Caki2 (cell line): ENCODE measurements at regions not wholly inside any gene's neighbourhood (a gene's known extent, or its start where the extent isn't known, plus 50 kb on each side); places are given as distances from the start of the nearest gene placed in this dataset.

ENCODE experiments used
- DNase-seq: peaks from one replicate; pipeline ENCODE4 v3.0.0-alpha.2; 2015; ENCODE audit warnings: low read depth
- in situ Hi-C: cut with HindIII; loops from 2 replicates; pipeline ENCODE4 v1.10.0; 2016; ENCODE audit warnings: low sequenced_read_pairs, low pct_unique_long_range_greater_than_20kb, mixed read lengths

DNA sequence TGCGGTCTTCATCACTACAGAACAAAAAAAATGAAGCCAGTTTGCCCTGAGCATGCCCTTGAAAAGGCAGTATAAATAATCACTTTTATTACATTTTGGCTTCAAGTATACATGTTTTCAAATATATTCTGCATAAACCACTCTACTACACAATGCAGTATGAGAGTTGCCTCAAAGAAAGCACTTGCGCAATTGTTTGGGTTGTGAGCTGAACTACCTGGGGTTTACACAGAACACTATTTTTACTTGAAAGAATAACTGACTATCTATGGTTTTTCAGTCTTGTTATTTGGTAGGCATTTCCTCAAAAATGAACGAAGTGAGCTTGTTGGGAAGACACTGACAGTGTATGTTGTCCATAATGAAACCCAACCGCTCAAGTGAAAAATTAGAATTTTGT, 264.4 kb upstream of the KLF12 start:
- in situ Hi-C loops, result no loop called here

DNA sequence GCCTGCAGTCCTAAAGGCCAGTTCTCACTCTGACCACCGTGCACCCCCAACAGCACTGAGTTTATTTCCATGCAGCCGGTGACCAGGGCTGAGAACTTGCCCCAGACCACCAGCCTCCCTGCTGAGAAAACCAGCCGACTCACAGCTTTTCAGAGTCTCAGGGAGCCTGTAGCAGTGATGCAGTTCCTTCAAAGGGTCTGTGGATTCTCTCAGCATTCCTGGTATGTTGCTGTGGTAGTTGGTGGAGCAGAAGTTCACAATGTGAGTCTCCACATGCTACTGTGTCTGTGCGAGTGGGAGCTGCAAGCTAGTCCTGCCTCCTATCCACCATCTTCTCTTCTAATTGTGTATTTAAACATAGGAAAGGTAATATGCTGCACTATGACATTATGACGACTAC, 254.9 kb upstream of the KLF12 start:
- no peak for DNase-seq
- in situ Hi-C loops, result no loop called here

More for the DNA sequence above, 264.4 kb upstream of the KLF12 start:
- DNase-seq, result no peak

GRCh38 chr13:74388626-74389025, 254.4 kb upstream of the KLF12 start:
- DNase-seq, result no peak
- in situ Hi-C loops, result no loop called here

DNA sequence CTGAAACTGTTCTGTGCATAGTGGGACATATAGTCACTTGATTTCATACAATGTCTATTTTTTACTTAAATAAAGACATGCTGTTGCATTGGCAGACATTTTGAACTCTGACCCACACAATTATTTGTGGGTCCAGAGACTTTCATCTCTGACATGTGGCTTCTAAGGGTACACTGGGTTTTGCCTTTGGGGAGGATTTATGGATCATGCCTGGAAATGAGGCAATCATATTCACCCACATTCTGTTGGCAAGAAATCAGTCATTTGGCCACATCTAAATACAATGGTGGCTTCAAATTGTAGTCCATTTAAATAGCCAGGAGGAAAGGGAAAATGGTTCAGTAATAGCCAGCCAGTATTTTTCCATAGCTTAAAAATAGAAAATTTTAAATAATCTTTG, 238.3 kb upstream of the KLF12 start:
- in situ Hi-C loops, result no loop called here
- DNase-seq, result no peak

DNA sequence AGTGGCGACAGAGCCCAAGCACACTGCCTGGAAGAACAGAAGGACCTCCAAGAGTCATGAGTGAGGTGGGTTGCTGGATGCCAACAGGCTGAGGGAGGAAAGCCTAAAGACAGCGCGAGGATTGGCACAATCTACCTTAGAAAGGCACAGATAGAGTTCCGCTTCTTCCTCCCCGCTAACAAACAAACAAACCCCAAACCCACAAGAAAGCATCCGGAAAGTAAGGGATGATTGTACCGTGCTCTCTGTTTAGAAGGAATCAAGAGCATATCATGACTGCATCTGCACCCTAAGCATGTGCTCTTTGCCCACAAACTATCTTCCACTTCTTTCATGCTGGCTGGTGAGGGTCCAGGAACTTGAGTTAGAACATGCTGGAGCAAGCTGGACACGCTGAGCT, 233.0 kb upstream of the KLF12 start:
- DNase-seq, result no peak
- in situ Hi-C loops, result no loop called here

- in situ Hi-C loops, result no loop called here
- no peak for DNase-seq
Observed at GRCh38 chr13:74361274-74361673, 227.1 kb upstream of the KLF12 start.

GRCh38 chr13:74346960-74347359, 212.8 kb upstream of the KLF12 start:
- in situ Hi-C loops, result no loop called here
- no peak for DNase-seq

DNA sequence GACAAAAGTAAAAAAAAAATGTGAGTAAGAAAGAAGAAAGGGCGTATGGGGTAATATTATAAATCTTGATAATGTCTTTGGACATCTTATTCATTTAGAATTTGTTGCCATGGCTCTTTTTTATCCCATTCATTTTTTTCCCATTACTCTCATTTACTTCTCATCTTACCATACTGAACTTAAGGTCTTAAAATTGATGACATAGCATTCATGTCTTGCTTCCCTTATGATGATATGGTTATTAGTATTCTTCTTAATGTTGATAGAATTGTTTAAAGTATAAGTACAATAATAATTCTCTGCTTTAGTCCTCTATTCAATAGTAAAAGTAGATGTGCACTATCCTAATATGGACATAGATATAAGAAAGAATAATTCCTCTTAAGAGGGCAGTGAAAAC, 204.1 kb upstream of the KLF12 start:
- DNase-seq, result no peak
- in situ Hi-C loops, result no loop called here

DNA sequence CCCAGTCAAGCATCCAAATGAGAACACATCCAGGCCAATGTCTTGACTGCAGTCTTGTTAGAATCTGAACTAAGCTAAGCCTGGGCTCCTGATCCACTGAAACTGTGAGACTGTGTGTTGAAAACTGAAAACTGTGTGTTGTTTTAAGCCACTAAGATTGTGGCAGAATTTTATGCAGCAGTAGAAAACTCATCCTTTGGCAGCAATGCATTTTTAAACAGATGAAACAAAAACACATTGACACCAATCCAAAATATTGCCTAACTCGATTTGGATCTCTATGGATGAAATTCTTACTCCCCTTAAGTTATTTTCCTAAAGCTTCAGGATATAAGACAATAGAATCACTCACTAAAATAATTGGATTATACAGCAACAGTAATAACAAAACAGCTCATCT, 202.3 kb upstream of the KLF12 start:
- DNase-seq, result no peak
- in situ Hi-C loops, result no loop called here

DNA sequence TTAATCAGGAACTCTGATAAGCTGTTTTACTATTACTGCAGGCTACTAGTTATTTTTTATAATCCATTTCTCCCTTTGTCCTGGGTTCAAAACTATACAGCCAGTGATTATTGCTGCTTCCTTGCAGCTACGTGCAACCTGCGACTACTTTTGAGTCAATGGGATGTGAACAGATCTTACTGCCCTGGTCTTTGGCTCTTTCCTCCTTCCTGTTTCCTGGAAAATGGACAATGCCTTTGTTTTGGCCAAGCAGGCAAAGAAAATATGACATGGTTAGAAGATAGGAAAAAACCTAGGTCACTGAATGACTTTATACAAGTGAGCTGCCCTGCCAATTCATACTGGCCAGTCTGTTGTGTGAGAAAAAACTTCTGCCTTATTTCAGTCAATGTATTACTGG, 201.2 kb upstream of the KLF12 start:
- in situ Hi-C loops, result no loop called here
- DNase-seq, result no peak

DNA sequence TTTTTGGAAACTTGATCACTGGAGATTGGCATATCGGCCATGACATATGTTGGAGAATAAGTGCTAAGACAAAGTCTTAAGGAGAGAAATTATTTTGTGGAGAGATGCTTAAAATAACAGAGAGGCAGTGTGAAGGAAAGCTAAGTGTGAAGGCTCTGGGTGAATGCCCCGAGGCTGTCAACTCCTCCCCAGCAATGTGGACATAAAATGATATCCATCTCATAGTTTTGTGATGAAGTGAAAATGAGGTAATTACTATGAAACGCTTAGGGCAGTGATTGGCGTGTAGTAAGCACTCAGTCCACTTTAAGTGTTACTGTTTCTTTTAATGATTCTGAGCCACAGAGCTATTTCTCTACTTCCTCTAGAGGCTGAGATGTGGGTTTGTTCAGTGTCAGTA, 195.8 kb upstream of the KLF12 start:
- in situ Hi-C loops, result no loop called here
- DNase-seq, result no peak

DNA sequence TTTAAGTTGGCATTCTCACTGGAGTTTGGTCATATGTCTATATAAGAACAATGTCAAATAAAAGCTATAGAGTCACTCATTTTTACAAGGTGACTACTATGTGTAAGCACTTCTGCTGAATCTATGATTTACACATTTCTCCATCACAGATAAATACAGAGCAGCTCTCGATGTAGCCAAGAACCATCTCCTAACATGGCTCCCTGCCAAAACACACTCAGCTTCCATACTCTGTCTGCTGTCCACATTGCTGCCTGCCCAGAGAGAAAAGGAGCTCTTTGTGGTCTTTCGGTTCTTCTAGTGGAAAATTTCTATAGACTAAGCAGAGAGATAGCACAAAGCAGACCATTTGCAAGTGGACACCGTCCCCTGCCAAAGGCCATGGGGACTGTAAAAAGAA, 190.9 kb upstream of the KLF12 start:
- in situ Hi-C loops, result no loop called here
- DNase-seq, result no peak

DNA sequence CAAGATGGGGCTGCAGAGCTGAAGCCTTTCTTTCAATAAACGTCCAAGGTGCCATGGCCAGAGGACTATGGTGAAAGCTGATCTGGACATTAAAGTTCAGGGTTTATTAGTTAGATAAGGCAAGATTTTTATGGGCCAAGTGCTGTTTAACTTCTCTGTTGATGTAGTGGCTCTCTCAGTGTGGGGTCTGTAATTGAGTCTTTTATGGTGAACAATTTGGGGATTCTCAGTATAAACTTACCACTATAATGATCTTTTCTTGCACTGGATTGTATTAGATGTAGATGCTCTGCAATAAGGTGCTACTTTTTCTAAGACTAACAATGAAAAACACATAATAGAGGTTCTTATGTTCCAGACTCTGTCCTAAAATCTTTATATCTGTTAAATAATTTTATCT, 190.1 kb upstream of the KLF12 start:
- no peak for DNase-seq
- in situ Hi-C loops, result no loop called here

DNA sequence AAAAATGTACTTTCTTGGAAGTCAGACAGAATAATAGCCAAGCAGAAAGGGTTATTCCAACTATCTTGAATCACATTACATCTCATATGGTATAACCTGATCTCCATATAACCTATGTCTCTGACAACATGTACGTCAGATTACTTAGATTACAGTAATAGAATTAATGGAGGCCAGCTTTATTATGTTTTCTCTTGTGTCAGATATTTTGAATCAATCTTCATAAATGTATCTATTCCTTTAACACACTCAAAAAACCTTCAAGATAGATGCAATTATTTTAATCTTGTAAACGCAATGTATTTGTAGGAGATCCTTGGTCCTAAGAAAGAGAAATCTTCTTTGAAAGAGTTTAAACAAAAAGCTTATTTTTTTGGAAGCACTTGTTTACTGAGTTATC, 188.4 kb upstream of the KLF12 start:
- DNase-seq, result no peak
- in situ Hi-C loops, result no loop called here

DNA sequence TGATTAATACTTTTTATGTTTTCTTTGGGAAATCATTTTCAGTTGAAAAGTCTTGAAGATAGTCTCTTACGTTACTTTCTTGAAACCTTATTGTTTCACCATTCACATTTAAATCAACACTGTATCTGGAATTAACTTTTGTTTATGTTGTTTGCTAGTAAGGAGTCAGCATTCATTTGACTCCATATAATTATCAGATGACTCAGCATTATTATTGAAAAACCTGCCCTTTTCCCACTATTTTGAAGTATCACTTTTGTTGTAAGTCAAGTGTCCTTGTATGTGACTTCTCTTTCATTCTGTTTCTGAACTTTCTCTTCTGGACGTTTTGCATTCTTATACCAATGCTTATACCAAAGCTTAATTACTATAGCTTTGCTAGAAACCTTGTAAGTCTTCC, 186.1 kb upstream of the KLF12 start:
- no peak for DNase-seq
- in situ Hi-C loops, result no loop called here

- no peak for DNase-seq
- in situ Hi-C loops, result no loop called here
Observed at GRCh38 chr13:74316547-74316946, 182.3 kb upstream of the KLF12 start.

- in situ Hi-C loops, result no loop called here
- DNase-seq, result no peak
Observed at GRCh38 chr13:74306496-74306895, 172.3 kb upstream of the KLF12 start.

GRCh38 chr13:74305876-74306275, 171.7 kb upstream of the KLF12 start:
- no peak for DNase-seq
- in situ Hi-C loops, result no loop called here

DNA sequence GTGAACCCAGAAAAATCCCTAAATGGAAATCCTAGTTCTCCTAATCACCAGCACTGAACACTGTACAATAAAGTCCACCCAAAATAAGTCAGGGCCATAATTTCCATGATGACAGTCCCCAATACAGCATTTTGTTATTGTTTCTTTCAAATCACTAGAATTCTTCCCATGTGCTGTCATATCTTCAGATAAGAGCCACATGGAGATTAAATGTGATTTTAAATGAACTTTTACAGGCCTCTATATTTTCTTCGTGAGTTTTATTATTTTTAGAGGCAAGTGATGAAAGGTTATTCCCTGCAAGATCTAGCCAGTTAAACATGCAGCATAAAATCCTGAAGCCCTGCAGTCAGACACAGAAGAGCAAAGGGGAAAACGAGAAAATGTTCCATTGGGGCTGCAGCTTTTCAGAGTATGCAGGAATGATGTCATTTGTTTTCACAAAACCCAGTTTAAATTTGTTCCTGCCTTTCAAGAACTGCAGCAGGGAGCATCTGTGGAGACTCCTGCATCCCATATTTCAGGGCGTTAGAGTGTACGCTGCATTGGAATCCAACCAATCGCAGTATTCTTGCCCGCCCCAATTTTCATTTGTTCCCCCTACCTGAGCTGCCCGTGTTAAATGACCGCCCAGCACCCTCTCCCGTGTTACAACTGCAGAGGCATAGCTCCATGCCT, 167.2 kb upstream of the KLF12 start:
- in situ Hi-C loops, result no loop called here
- no peak for DNase-seq

- in situ Hi-C loops, result no loop called here
- no peak for DNase-seq
Observed at GRCh38 chr13:74300162-74300561, 166.0 kb upstream of the KLF12 start.

DNA sequence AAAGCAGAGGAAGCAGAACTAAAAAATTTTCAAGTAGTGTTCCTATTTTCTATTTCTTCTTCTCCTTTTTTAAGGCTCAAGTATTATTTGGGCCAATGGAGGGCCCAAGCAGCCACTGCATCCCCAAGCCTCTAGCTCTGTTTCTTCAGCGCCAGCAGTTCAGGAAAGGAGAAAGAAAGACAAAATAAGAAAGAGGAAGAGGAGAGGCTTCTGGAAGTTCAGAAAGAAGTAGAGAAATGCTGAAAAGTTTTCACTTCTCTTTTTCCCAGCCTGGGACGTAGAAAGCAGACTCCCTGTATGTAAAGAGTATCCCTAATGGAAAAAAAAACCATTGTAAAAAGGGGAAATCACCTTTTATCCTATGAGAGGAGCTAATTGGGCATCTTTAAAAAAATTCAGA, 165.5 kb upstream of the KLF12 start:
- in situ Hi-C loops, result no loop called here
- no peak for DNase-seq
